ENCODE measurements at regions not wholly inside any gene's neighbourhood (a gene's known extent, or its start where the extent isn't known, plus 50 kb on each side); places are given as distances from the start of the nearest gene placed in this dataset.

DNA sequence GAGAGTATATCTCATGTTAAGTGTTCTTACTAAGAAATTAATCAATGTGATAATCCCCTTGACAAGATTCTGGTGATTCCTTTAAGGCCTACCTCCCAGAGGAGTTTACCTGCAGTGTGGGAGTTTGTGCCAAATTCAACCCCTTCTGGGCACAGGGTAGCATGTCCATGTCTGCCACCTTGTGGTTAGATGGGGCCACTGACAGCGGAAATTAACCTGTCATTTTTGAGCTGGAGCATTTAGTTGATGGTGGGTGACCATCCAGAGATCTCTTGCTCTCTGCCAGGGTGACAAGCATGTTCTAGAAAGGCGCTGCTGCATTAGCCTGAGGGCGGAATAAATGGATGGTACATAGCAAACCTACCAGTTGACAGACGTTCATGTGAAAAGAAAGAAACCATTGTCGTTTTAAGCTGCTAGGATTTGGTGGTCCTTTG is 132.2 kb downstream of the FBXO4 start:
- TF ChIP-seq POLR2A (IDR thresholded peaks at IDR 0.05), result no peak
- TF ChIP-seq, protein P1, sequence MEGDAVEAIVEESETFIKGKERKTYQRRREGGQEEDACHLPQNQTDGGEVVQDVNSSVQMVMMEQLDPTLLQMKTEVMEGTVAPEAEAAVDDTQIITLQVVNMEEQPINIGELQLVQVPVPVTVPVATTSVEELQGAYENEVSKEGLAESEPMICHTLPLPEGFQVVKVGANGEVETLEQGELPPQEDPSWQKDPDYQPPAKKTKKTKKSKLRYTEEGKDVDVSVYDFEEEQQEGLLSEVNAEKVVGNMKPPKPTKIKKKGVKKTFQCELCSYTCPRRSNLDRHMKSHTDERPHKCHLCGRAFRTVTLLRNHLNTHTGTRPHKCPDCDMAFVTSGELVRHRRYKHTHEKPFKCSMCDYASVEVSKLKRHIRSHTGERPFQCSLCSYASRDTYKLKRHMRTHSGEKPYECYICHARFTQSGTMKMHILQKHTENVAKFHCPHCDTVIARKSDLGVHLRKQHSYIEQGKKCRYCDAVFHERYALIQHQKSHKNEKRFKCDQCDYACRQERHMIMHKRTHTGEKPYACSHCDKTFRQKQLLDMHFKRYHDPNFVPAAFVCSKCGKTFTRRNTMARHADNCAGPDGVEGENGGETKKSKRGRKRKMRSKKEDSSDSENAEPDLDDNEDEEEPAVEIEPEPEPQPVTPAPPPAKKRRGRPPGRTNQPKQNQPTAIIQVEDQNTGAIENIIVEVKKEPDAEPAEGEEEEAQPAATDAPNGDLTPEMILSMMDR (IDR thresholded peaks at IDR 0.05), result no peak
